ENCODE measurements at regions not wholly inside any gene's neighbourhood (a gene's known extent, or its start where the extent isn't known, plus 50 kb on each side); places are given as distances from the start of the nearest gene placed in this dataset.

DNA sequence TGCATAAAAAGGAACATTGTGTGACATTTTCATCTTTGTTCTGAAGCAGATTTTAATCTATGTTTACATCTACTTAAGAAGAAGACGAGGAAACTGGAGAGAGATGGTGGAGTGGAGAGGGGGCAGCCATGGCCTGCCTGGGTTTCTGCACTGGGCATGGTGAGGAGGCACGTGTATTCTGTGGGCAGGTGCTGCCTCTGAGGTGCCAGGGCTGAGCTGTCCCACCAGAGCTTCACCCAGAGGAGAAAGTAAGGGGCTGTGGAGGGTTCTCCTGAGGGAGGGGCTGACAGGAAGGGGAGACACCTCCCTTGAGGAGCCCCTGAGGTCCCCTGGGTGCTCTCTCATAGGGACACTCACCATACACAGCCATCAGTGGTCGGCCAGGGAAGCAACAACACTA is 372.4 kb upstream of the OR4E1 start:
- TF ChIP-seq, protein P1, sequence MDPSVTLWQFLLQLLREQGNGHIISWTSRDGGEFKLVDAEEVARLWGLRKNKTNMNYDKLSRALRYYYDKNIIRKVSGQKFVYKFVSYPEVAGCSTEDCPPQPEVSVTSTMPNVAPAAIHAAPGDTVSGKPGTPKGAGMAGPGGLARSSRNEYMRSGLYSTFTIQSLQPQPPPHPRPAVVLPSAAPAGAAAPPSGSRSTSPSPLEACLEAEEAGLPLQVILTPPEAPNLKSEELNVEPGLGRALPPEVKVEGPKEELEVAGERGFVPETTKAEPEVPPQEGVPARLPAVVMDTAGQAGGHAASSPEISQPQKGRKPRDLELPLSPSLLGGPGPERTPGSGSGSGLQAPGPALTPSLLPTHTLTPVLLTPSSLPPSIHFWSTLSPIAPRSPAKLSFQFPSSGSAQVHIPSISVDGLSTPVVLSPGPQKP (IDR thresholded peaks at IDR 0.05; ENCODE audit: borderline replicate concordance, low read depth, low read length): no peak
- TF ChIP-seq, protein P2, sequence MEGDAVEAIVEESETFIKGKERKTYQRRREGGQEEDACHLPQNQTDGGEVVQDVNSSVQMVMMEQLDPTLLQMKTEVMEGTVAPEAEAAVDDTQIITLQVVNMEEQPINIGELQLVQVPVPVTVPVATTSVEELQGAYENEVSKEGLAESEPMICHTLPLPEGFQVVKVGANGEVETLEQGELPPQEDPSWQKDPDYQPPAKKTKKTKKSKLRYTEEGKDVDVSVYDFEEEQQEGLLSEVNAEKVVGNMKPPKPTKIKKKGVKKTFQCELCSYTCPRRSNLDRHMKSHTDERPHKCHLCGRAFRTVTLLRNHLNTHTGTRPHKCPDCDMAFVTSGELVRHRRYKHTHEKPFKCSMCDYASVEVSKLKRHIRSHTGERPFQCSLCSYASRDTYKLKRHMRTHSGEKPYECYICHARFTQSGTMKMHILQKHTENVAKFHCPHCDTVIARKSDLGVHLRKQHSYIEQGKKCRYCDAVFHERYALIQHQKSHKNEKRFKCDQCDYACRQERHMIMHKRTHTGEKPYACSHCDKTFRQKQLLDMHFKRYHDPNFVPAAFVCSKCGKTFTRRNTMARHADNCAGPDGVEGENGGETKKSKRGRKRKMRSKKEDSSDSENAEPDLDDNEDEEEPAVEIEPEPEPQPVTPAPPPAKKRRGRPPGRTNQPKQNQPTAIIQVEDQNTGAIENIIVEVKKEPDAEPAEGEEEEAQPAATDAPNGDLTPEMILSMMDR (conservative IDR thresholded peaks at IDR 0.05; ENCODE audit: low read depth, low read length): no peak
- no peak for TF ChIP-seq POLR2A (IDR thresholded peaks at IDR 0.05; ENCODE audit: low read depth, low read length)
- no peak for TF ChIP-seq NFE2L2 (IDR thresholded peaks at IDR 0.05; ENCODE audit: low read depth, low read length)
- TF ChIP-seq RFX5 (IDR thresholded peaks at IDR 0.05; ENCODE audit: low read depth, low read length): no peak

All from IMR-90 (cell line).